SU-DHL-6 (cell line): ENCODE measurements at regions not wholly inside any gene's neighbourhood (a gene's known extent, or its start where the extent isn't known, plus 50 kb on each side); places are given as distances from the start of the nearest gene placed in this dataset.
"Not testable (repeated sequence)": the region's sequence is repeated elsewhere in the genome, so short reads cannot be mapped to it uniquely, and the experiment has no call there.

Experiments
- H2AFZ ChIP-seq: fragments of 200-600 bp; sonication (generic); 2 replicates; pipeline ENCODE4 v1.6.1; 2014; ENCODE audit warnings: low read depth, mild to moderate bottlenecking, moderate library complexity, mixed read lengths, antibody characterized with exemption, low read length; ENCODE audit not compliant: severe bottlenecking
- H3F3A ChIP-seq: fragments of 200-600 bp; shearing (Covaris generic); 2 replicates; pipeline ENCODE4 v1.6.0; 2016; ENCODE audit warnings: antibody characterized with exemption, mild to moderate bottlenecking; ENCODE audit not compliant: insufficient read depth
- H3K27ac ChIP-seq: fragments of 200-600 bp; sonication (generic); 2 replicates; pipeline ENCODE4 v1.5.1; 2016; ENCODE audit warnings: low read depth, mild to moderate bottlenecking, low read length, moderate library complexity, mixed read lengths
- H3K27me3 ChIP-seq: fragments of 200-600 bp; sonication (generic), shearing (Covaris generic); 2 replicates; pipeline ENCODE4 v1.6.0; 2014; ENCODE audit warnings: mild to moderate bottlenecking, low read length
- H3K36me3 ChIP-seq: fragments of 200-600 bp; sonication (generic); 2 replicates; pipeline ENCODE4 v1.6.1; 2014; ENCODE audit warnings: mild to moderate bottlenecking, low read length, mixed read lengths
- H3K4me2 ChIP-seq: fragments of 300-600, 200-600 bp; shearing (Covaris generic), sonication (generic); 2 replicates; pipeline ENCODE4 v1.6.0; 2014; ENCODE audit warnings: low read length, low read depth, mild to moderate bottlenecking; ENCODE audit not compliant: poor library complexity, severe bottlenecking
- H3K4me3 ChIP-seq: fragments of 200-600 bp; sonication (generic); 2 replicates; pipeline ENCODE4 v1.5.1; 2014; ENCODE audit warnings: antibody characterized with exemption, low read length, mild to moderate bottlenecking, mixed read lengths; ENCODE audit not compliant: insufficient read depth, poor library complexity, severe bottlenecking
- H3K79me2 ChIP-seq: fragments of 200-600 bp; sonication (generic); 2 replicates; pipeline ENCODE4 v1.6.1; 2014; ENCODE audit warnings: mild to moderate bottlenecking, low read length, moderate library complexity; ENCODE audit not compliant: insufficient read depth
- H3K9ac ChIP-seq: fragments of 200-600 bp; sonication (generic); 2 replicates; pipeline ENCODE4 v1.7.0; 2014; ENCODE audit warnings: mild to moderate bottlenecking, low read length
- H3K9me2 ChIP-seq: fragments of 200-600 bp; sonication (generic); replicated peaks from 2 replicates; pipeline ENCODE4 v1.6.1; 2014; ENCODE audit warnings: low read length; ENCODE audit not compliant: insufficient read depth
- H3K9me3 ChIP-seq: fragments of 200-600 bp; sonication (generic); 2 replicates; pipeline ENCODE4 v1.6.1; 2014; ENCODE audit warnings: low read length, mixed read lengths; ENCODE audit not compliant: insufficient read depth
- H4K20me1 ChIP-seq: fragments of 200-600 bp; sonication (generic); 2 replicates; pipeline ENCODE4 v1.6.1; 2014; ENCODE audit warnings: low read depth, mild to moderate bottlenecking, antibody characterized with exemption, low read length, moderate library complexity, mixed read lengths
- CTCF ChIP-seq: fragments of 200-600 bp; sonication (generic); IDR thresholded peaks from one replicate; pipeline ENCODE4 v1.5.1; 2017; ENCODE audit warnings: antibody characterized with exemption, mild to moderate bottlenecking, low read length, moderate library complexity; ENCODE audit not compliant: insufficient read depth, poor library complexity, severe bottlenecking
- EZH2phosphoT487 ChIP-seq: fragments of 200-600 bp; sonication (generic), shearing (Covaris generic); conservative IDR thresholded peaks from 2 replicates; pipeline ENCODE4 v1.6.1; 2018; ENCODE audit warnings: mild to moderate bottlenecking, antibody characterized with exemption, low read length, moderate library complexity, mixed read lengths

DNA sequence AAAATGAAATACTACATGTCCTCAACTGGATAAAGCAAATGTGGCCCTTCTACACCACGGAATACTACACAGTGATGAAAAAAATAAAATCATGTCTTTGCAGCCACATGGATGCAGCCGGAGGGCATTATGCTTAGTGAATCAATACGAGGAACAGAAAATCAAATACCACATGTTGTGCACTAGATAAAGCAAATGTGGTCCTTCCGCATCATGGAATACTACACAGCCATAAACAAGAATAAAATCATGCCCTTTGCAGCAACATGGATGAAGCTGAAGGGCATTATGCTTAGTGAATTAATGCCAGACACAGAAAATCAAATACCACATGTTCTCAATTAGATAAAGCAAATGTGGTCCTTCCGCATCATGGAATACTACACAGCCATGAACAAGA lies 204.4 kb downstream of the GOLGA6L6 start:
- H3K9me3 ChIP-seq, H3F3A ChIP-seq, H3K9ac ChIP-seq, H3K4me2 ChIP-seq, H3K4me3 ChIP-seq, H4K20me1 ChIP-seq, H3K27ac ChIP-seq, H3K36me3 ChIP-seq, H3K9me2 ChIP-seq, H2AFZ ChIP-seq, H3K27me3 ChIP-seq, H3K79me2 ChIP-seq: not testable (repeated sequence)

DNA sequence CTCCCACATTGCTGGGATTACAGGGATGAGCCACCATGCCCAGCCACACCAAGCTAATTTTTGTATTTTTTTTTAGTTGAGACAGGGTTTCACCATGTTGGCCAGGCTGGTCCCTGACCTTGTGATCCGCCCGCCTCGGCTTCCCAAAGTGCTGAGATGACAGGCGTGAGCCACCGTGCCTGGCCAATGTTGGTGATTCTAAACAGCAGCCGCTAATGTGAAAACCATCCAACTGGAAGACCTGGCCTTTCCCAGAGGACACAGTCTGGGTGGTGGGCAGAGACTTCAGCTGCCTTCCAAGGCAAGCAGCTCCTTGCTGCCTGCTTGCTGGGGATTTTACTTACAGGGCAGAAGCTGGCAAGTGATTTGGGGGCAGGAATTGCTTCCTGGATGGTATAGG lies 207.1 kb downstream of the GOLGA6L6 start:
- H3K9me3 ChIP-seq, H4K20me1 ChIP-seq, H3K36me3 ChIP-seq, H3K27ac ChIP-seq, H3K4me2 ChIP-seq, H3K4me3 ChIP-seq, H3K9ac ChIP-seq, H3K27me3 ChIP-seq, H3K9me2 ChIP-seq, H2AFZ ChIP-seq, H3F3A ChIP-seq, H3K79me2 ChIP-seq: not testable (repeated sequence)

DNA sequence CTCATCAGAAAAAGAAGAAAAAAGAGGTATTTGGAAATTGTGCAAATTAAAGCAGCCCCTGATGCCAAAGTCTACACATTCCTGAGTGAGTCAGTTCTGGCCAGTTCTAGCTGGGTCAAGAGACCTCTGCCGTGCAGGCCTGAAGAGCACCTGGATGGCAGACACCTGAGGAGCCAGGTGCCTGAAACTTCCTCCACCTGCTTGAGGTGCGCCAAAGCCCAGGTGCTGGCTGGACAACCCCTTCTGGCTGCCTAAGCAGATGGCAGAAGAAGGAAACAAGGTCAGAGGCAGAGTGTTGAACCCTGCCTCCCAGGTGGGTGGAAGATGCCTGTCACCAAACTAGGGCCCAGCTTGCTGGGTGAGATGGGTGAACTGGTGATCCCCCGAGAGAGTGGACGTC lies 215.8 kb downstream of the GOLGA6L6 start:
- H3K27ac ChIP-seq, H3K27me3 ChIP-seq, H3K9me2 ChIP-seq, H2AFZ ChIP-seq, H3K9ac ChIP-seq, H3F3A ChIP-seq, H3K36me3 ChIP-seq, H4K20me1 ChIP-seq, H3K4me2 ChIP-seq, H3K9me3 ChIP-seq, H3K79me2 ChIP-seq, H3K4me3 ChIP-seq: not testable (repeated sequence)

DNA sequence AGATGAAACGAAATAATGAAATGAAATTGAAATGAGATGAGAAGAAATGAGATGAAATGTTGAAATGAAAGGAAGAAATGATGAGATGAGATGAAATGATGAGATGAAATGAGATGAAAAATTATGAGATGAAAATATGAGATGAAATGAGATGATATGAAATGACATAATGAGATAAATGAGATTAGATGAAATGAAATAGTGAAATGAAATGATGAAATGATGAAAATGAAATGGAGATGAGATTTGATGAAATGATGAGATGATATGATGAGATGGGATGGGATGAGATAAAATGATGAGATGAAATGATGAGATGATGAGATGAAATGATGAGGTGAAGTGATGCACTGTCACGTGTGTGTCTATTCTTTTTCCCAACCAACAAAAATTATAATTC lies 224.5 kb downstream of the GOLGA6L6 start:
- H4K20me1 ChIP-seq, H3K79me2 ChIP-seq: not testable (repeated sequence)

DNA sequence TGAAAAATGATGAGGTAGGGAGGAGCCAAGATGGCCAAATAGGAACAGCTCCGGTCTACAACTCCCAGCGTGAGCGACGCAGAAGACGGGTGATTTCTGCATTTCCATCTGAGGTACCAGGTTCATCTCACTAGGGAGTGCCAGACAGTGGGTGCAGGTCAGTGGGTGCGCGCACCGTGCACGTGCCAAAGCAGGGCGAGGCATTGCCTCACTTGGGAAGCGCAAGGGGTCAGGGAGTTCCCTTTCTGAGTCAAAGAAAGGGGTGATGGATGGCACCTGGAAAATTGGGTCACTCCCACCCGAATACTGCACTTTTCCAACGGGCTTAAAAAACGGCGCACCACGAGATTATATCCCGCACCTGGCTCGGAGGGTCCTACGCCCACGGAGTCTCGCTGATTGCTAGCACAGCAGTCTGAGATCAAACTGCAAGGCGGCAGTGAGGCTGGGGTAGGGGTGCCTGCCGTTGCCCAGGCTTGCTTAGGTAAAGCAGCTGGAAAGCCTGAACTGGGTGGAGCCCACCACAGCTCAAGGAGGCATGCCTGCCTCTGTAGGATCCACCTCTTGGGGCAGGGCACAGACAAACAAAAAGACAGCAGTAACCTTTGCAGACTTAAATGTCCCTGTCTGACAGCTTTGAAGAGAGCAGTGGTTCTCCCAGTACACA lies 230.5 kb downstream of the GOLGA6L6 start:
- H3K9ac ChIP-seq, H3K36me3 ChIP-seq, H3K27me3 ChIP-seq, H4K20me1 ChIP-seq, H2AFZ ChIP-seq, H3K9me3 ChIP-seq, H3K4me3 ChIP-seq, H3F3A ChIP-seq, H3K4me2 ChIP-seq, H3K79me2 ChIP-seq, H3K27ac ChIP-seq, H3K9me2 ChIP-seq: not testable (repeated sequence)

More for the DNA sequence above, 224.5 kb downstream of the GOLGA6L6 start:
- not testable (repeated sequence) for H3K36me3 ChIP-seq, H3K9me3 ChIP-seq, H3K4me2 ChIP-seq, H2AFZ ChIP-seq, H3K27ac ChIP-seq, H3F3A ChIP-seq, H3K9me2 ChIP-seq, H3K4me3 ChIP-seq, H3K9ac ChIP-seq, H3K27me3 ChIP-seq

GRCh38 chr15:20310603-20311002 lies 231.0 kb downstream of the GOLGA6L6 start:
- Histone ChIP-seq H3K9me2 (no peaks in the 10 kb centered on the region), H3K9ac (no peak overlapping the region), H3K27ac (no peak overlapping the region), H3K9me3 (no peaks in the 10 kb centered on the region), H3K4me2 (no peak overlapping the region), H3K36me3 (no peaks in the 10 kb centered on the region), H3F3A (no peaks in the 10 kb centered on the region), H3K4me3 (no peak overlapping the region), H4K20me1 (no peaks in the 10 kb centered on the region), H2AFZ (no peak overlapping the region), H3K27me3 (no peaks in the 10 kb centered on the region), H3K79me2 (no peaks in the 10 kb centered on the region)
- no peak for TF ChIP-seq EZH2phosphoT487
- no peak for TF ChIP-seq CTCF

DNA sequence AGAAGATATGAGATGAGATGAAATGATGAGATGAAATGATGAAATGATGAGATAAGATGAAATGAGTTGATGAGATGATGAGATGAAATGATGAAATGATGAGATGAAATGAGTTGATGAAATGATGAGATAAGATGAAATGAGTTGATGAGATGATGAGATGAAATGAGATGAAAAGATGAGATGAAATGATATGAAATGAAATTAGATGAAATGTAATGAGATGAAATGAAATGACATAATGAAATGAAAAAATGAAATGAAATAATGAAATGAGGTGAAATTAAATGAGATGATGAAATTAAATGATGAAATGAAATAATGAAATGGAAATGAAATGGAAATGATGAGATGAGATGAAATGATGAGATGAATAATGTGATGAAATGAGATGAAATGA lies 231.6 kb downstream of the GOLGA6L6 start:
- H3K27me3 ChIP-seq, H3K4me2 ChIP-seq, H4K20me1 ChIP-seq, H3K4me3 ChIP-seq, H2AFZ ChIP-seq, H3K36me3 ChIP-seq, H3K9me2 ChIP-seq, H3K9ac ChIP-seq, H3K9me3 ChIP-seq, H3K27ac ChIP-seq, H3K79me2 ChIP-seq, H3F3A ChIP-seq: not testable (repeated sequence)
